CD14-positive monocyte (primary cell): ENCODE measurements at regions not wholly inside any gene's neighbourhood (a gene's known extent, or its start where the extent isn't known, plus 50 kb on each side); places are given as distances from the start of the nearest gene placed in this dataset.

Experiments used
- DNase-seq, 3 donors: peaks; one replicate each; pipeline ENCODE4 v3.0.0-alpha.2; 2011 to 2022
- H2AFZ ChIP-seq: 2 replicates; pipeline ENCODE4 v1.6.0; 2012; ENCODE audit warnings: mild to moderate bottlenecking, low read depth, low read length, inconsistent platforms; ENCODE audit not compliant: insufficient read depth, poor library complexity, severe bottlenecking
- H3K27ac ChIP-seq, 2 donors: 1 replicate in 1 of 2; 2 replicates in 1 of 2; pipeline ENCODE4 v1.5.1; 2012 to 2013; ENCODE audit warnings: low read length in 2 of 2, control low read depth in 1 of 2, inconsistent platforms in 1 of 2, low read depth in 1 of 2, mild to moderate bottlenecking in 1 of 2
- H3K27me3 ChIP-seq, 2 donors: one replicate each; pipeline versions ENCODE4 v1.6.0 to v1.6.1; 2011 to 2013; ENCODE audit warnings: low read length in 2 of 2; ENCODE audit not compliant: control insufficient read depth in 2 of 2, insufficient read depth in 2 of 2
- H3K36me3 ChIP-seq, 2 donors: replicated peaks in 1 of 2; 1 replicate in 1 of 2; 2 replicates in 1 of 2; pipeline versions ENCODE4 v1.5.1 to v1.6.1; 2012 to 2013; ENCODE audit warnings: low read length in 2 of 2, control low read depth in 1 of 2, inconsistent platforms in 1 of 2, mild to moderate bottlenecking in 1 of 2; ENCODE audit not compliant: insufficient read depth in 2 of 2, control insufficient read depth in 1 of 2
- H3K4me1 ChIP-seq, 2 donors: 1 replicate in 1 of 2; 2 replicates in 1 of 2; pipeline versions ENCODE4 v1.5.1 to v1.6.1; 2012 to 2013; ENCODE audit warnings: low read length in 2 of 2, control low read depth in 1 of 2, inconsistent platforms in 1 of 2, mild to moderate bottlenecking in 1 of 2, moderate library complexity in 1 of 2; ENCODE audit not compliant: insufficient read depth in 2 of 2, control insufficient read depth in 1 of 2
- H3K4me2 ChIP-seq: replicated peaks from 2 replicates; pipeline ENCODE3; 2012; ENCODE audit warnings: low read length, moderate library complexity, mild to moderate bottlenecking; ENCODE audit not compliant: poor library complexity, severe bottlenecking; ENCODE audit errors: extremely low read depth
- H3K4me3 ChIP-seq, 3 experiments: fragments of 200-600 bp in 1 of 3; sonication (generic) in 1 of 3; replicated peaks in 1 of 3; 1 replicate in 2 of 3; 2 replicates in 1 of 3; pipeline ENCODE4 v1.5.1; 2011 to 2013; ENCODE audit warnings: low read length in 3 of 3, mild to moderate bottlenecking in 3 of 3, control low read depth in 2 of 3, low read depth in 2 of 3, inconsistent platforms in 1 of 3, moderate library complexity in 1 of 3
- H3K79me2 ChIP-seq: 2 replicates; pipeline ENCODE4 v1.6.0; 2012; ENCODE audit warnings: mild to moderate bottlenecking, control low read depth, inconsistent platforms, low read length, moderate library complexity; ENCODE audit not compliant: insufficient read depth
- H3K9ac ChIP-seq: 2 replicates; pipeline ENCODE4 v1.6.0; 2017; ENCODE audit warnings: low read length, mild to moderate bottlenecking; ENCODE audit not compliant: insufficient read depth, poor library complexity, severe bottlenecking
- H3K9me3 ChIP-seq, 2 donors: replicated peaks in 1 of 2; 1 replicate in 1 of 2; 2 replicates in 1 of 2; pipeline versions ENCODE4 v1.5.1 to v1.6.1; 2012 to 2013; ENCODE audit warnings: low read length in 2 of 2, control low read depth in 1 of 2; ENCODE audit not compliant: control insufficient read depth in 1 of 2, insufficient read depth in 1 of 2
- H4K20me1 ChIP-seq: 2 replicates; pipeline ENCODE4 v1.6.0; 2012; ENCODE audit warnings: mild to moderate bottlenecking, low read length, control low read depth, moderate library complexity; ENCODE audit not compliant: insufficient read depth
- H3K27ac Mint-ChIP-seq, 7 donors: one replicate each; pipeline ENCODE4 v1.8.0; 2020; ENCODE audit warnings: mild to moderate bottlenecking in 7 of 7, mixed read lengths in 7 of 7, moderate library complexity in 6 of 7, inconsistent platforms in 2 of 7
- H3K27me3 Mint-ChIP-seq, 3 donors: one replicate each; pipeline ENCODE4 v1.8.0; 2021 to 2022; ENCODE audit warnings: low read depth in 3 of 3, mild to moderate bottlenecking in 3 of 3, mixed read lengths in 3 of 3, moderate library complexity in 3 of 3, inconsistent platforms in 1 of 3
- H3K36me3 Mint-ChIP-seq, 2 donors: one replicate each; pipeline ENCODE4 v1.8.0; 2020; ENCODE audit warnings: mixed read lengths in 2 of 2, inconsistent platforms in 1 of 2, mild to moderate bottlenecking in 1 of 2
- H3K4me1 Mint-ChIP-seq: one replicate; pipeline ENCODE4 v1.8.0; 2020; ENCODE audit warnings: mild to moderate bottlenecking, mixed read lengths
- H3K4me3 Mint-ChIP-seq, 2 donors: one replicate each; pipeline ENCODE4 v1.8.0; 2020; ENCODE audit warnings: mild to moderate bottlenecking in 2 of 2, mixed read lengths in 2 of 2, moderate library complexity in 1 of 2
- H3K9me3 Mint-ChIP-seq, 7 donors: one replicate each; pipeline ENCODE4 v1.8.0; 2020 to 2022; ENCODE audit warnings: mixed read lengths in 7 of 7, mild to moderate bottlenecking in 6 of 7, moderate library complexity in 6 of 7, inconsistent platforms in 2 of 7
- WGBS: methylation state at CpG from one replicate; pipeline ENCODE4 v1.1.5; 2013; ENCODE audit warnings: missing lambda C conversion rate; ENCODE audit not compliant: insufficient coverage; 5-methylcytosine and 5-hydroxymethylcytosine counted together
- intact Hi-C, 2 donors: fragments of 100-400 bp; cut with micrococcal nuclease; formaldehyde crosslinking; loops; one replicate each; pipeline versions ENCODE4 v1.15.0 to v1.15.1; 2023
- TF ChIP-seq, protein P1 (sequence below): fragments of 200-600 bp; IDR thresholded peaks from one replicate; pipeline ENCODE4 v1.8.0; 2022; ENCODE audit warnings: antibody characterized with exemption, mild to moderate bottlenecking

DNA sequence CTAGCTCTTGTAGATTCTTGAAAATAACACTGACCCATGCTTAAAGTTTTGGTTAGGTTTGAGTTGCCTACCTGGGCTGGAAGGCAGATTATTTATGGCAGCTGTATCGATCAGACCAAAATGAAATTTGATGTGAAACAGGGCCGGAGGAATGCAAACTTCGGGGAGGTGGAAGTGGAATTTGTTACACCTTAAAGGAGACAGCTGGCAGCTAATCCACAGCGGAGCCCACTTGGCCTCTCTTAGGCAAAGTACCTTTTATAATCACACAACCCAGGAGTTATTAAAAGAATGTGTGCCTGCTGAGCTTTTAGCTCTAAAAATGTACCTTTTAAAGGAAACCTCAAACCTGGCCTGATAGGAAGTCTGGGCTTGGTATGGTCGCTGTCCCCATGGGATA is 250.9 kb upstream of the TPM1 start:
- H3K4me1 Mint-ChIP-seq = no peaks in the 10 kb centered on the region
- TF ChIP-seq, protein P1, sequence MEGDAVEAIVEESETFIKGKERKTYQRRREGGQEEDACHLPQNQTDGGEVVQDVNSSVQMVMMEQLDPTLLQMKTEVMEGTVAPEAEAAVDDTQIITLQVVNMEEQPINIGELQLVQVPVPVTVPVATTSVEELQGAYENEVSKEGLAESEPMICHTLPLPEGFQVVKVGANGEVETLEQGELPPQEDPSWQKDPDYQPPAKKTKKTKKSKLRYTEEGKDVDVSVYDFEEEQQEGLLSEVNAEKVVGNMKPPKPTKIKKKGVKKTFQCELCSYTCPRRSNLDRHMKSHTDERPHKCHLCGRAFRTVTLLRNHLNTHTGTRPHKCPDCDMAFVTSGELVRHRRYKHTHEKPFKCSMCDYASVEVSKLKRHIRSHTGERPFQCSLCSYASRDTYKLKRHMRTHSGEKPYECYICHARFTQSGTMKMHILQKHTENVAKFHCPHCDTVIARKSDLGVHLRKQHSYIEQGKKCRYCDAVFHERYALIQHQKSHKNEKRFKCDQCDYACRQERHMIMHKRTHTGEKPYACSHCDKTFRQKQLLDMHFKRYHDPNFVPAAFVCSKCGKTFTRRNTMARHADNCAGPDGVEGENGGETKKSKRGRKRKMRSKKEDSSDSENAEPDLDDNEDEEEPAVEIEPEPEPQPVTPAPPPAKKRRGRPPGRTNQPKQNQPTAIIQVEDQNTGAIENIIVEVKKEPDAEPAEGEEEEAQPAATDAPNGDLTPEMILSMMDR = no peak
- no peaks in the 10 kb centered on the region for H3K36me3 Mint-ChIP-seq
- H3K27ac ChIP-seq = no peak overlapping the region
- peaks cover 0 to 1% (median 0%) of the 10 kb centered on the region in 3 donors for H3K27me3 Mint-ChIP-seq
- no peak overlapping the region for H3K27ac Mint-ChIP-seq
- no peak for DNase-seq
- H2AFZ ChIP-seq = no peak overlapping the region
- no peaks in the 10 kb centered on the region for H3K79me2 ChIP-seq
- H3K4me3 Mint-ChIP-seq = no peak overlapping the region
- no peaks in the 10 kb centered on the region for H3K36me3 ChIP-seq
- H3K4me3 ChIP-seq = no peak overlapping the region
- no peaks in the 10 kb centered on the region for H3K9me3 Mint-ChIP-seq
- no peak overlapping the region for H3K4me2 ChIP-seq
- H4K20me1 ChIP-seq = no peaks in the 10 kb centered on the region
- intact Hi-C loops = no loop called here
- no peaks in the 10 kb centered on the region for H3K27me3 ChIP-seq
- no CpG with 5 or more reads among the region's 5 CpGs for WGBS
- no peaks in the 10 kb centered on the region for H3K4me1 ChIP-seq
- H3K9me3 ChIP-seq = no peaks in the 10 kb centered on the region
- no peak overlapping the region for H3K9ac ChIP-seq

GRCh38 chr15:62792986-62793751 is 249.4 kb upstream of the TPM1 start:
- Mint-ChIP-seq H3K4me3 (no peak overlapping the region), H3K9me3 (no peaks in the 10 kb centered on the region), H3K27me3 (peaks cover 0 to 1% (median 0%) of the 10 kb centered on the region in 3 donors), H3K4me1 (no peaks in the 10 kb centered on the region), H3K27ac (no peak overlapping the region), H3K36me3 (no peaks in the 10 kb centered on the region)
- Histone ChIP-seq H3K4me1 (no peaks in the 10 kb centered on the region), H3K9ac (no peak overlapping the region), H4K20me1 (no peaks in the 10 kb centered on the region), H3K4me2 (no peak overlapping the region), H3K9me3 (no peaks in the 10 kb centered on the region), H3K36me3 (no peaks in the 10 kb centered on the region), H3K27me3 (no peaks in the 10 kb centered on the region), H3K4me3 (no peak overlapping the region), H3K27ac (no peak overlapping the region), H3K79me2 (no peaks in the 10 kb centered on the region), H2AFZ (no peak overlapping the region)
- intact Hi-C loops = no loop called here
- 92% methylated on average over 4 of the region's 6 CpGs for WGBS
- TF ChIP-seq, protein P1 = no peak
- DNase-seq = no peak
